ENCODE measurements at regions not wholly inside any gene's neighbourhood (a gene's known extent, or its start where the extent isn't known, plus 50 kb on each side); places are given as distances from the start of the nearest gene placed in this dataset.

DNA sequence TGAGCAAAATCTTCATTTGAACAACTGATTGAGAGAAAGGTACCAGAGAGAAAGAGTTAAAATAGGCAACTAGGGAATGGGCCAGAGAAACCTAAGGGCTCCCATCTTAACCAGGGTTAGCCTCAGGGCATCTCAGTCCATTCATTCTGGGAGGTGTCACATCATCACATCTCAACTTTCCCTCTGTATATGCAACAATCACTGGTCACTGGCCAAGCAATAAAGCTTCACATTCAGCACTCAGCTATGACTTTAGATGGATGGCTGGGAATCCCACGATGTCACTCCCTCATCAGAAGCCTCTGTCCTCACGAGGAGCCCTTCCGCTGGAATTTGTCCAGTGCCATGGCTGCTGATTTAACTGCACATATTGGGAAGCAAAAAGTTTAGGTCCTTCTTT is 172.1 kb upstream of the MGMT start:
- no peak overlapping the region for H3K4me3 ChIP-seq (ENCODE audit: low read length)
- no peak overlapping the region for H3K27ac ChIP-seq (ENCODE audit: low read depth, low read length)
- H3F3A ChIP-seq (ENCODE audit: control insufficient read depth, insufficient read depth) = no peaks in the 10 kb centered on the region
- no peaks in the 10 kb centered on the region for H3K79me2 ChIP-seq (ENCODE audit: control insufficient read depth, low read length)
- TF ChIP-seq CTCF (IDR thresholded peaks at IDR 0.05; ENCODE audit: low read depth, low read length, poor library complexity, severe bottlenecking) (no peak), EZH2phosphoT487 (IDR thresholded peaks at IDR 0.05; ENCODE audit: borderline replicate concordance, low read length) (no peak)
- H3K27me3 ChIP-seq (ENCODE audit: control insufficient read depth, low read length) = no peaks in the 10 kb centered on the region
- no peaks in the 10 kb centered on the region for H3K36me3 ChIP-seq (ENCODE audit: control insufficient read depth, low read length)
- no peaks in the 10 kb centered on the region for H3K9me3 ChIP-seq (ENCODE audit: control insufficient read depth, insufficient read depth, low read length)
- H3K9me2 ChIP-seq (replicated peaks; ENCODE audit: control insufficient read depth, low read length) = no peaks in the 10 kb centered on the region
- H4K20me1 ChIP-seq (ENCODE audit: control insufficient read depth, insufficient read depth, low read depth, low read length) = no peaks in the 10 kb centered on the region
- H3K4me1 ChIP-seq (ENCODE audit: control insufficient read depth, low read length) = no peaks in the 10 kb centered on the region
- H3K4me2 ChIP-seq (ENCODE audit: low read length) = no peak overlapping the region

GRCh38 chr10:129305046-129305445 is 162.0 kb upstream of the MGMT start:
- H3K27ac ChIP-seq (ENCODE audit: low read depth, low read length) = no peak overlapping the region
- H3K79me2 ChIP-seq (ENCODE audit: control insufficient read depth, low read length) = no peaks in the 10 kb centered on the region
- no peak for TF ChIP-seq CTCF (IDR thresholded peaks at IDR 0.05; ENCODE audit: low read depth, low read length, poor library complexity, severe bottlenecking)
- TF ChIP-seq EZH2phosphoT487 (IDR thresholded peaks at IDR 0.05; ENCODE audit: borderline replicate concordance, low read length) = no peak

GRCh38 chr10:129307141-129307540 is 159.9 kb upstream of the MGMT start:
- TF ChIP-seq CTCF (IDR thresholded peaks at IDR 0.05; ENCODE audit: low read depth, low read length, poor library complexity, severe bottlenecking) (no peak), EZH2phosphoT487 (IDR thresholded peaks at IDR 0.05; ENCODE audit: borderline replicate concordance, low read length) (no peak)
- no peak overlapping the region for H3K27ac ChIP-seq (ENCODE audit: low read depth, low read length)
- no peaks in the 10 kb centered on the region for H3K79me2 ChIP-seq (ENCODE audit: control insufficient read depth, low read length)
- H3K36me3 ChIP-seq (ENCODE audit: control insufficient read depth, low read length) = no peaks in the 10 kb centered on the region
- no peaks in the 10 kb centered on the region for H3K9me2 ChIP-seq (replicated peaks; ENCODE audit: control insufficient read depth, low read length)
- H3K9me3 ChIP-seq (ENCODE audit: control insufficient read depth, insufficient read depth, low read length) = no peaks in the 10 kb centered on the region
- H3K4me3 ChIP-seq (ENCODE audit: low read length) = no peak overlapping the region
- H3F3A ChIP-seq (ENCODE audit: control insufficient read depth, insufficient read depth) = no peaks in the 10 kb centered on the region
- no peaks in the 10 kb centered on the region for H4K20me1 ChIP-seq (ENCODE audit: control insufficient read depth, insufficient read depth, low read depth, low read length)
- H3K4me2 ChIP-seq (ENCODE audit: low read length) = no peak overlapping the region
- H3K4me1 ChIP-seq (ENCODE audit: control insufficient read depth, low read length) = no peaks in the 10 kb centered on the region
- no peaks in the 10 kb centered on the region for H3K27me3 ChIP-seq (ENCODE audit: control insufficient read depth, low read length)

More at GRCh38 chr10:129305046-129305445, 162.0 kb upstream of the MGMT start:
- Histone ChIP-seq H3K27me3 (ENCODE audit: control insufficient read depth, low read length) (no peaks in the 10 kb centered on the region), H3K36me3 (ENCODE audit: control insufficient read depth, low read length) (no peaks in the 10 kb centered on the region), H3K9me3 (ENCODE audit: control insufficient read depth, insufficient read depth, low read length) (no peaks in the 10 kb centered on the region), H3K4me2 (ENCODE audit: low read length) (no peak overlapping the region), H4K20me1 (ENCODE audit: control insufficient read depth, insufficient read depth, low read depth, low read length) (no peaks in the 10 kb centered on the region), H3K4me3 (ENCODE audit: low read length) (no peak overlapping the region), H3K9me2 (replicated peaks; ENCODE audit: control insufficient read depth, low read length) (no peaks in the 10 kb centered on the region), H3F3A (ENCODE audit: control insufficient read depth, insufficient read depth) (no peaks in the 10 kb centered on the region), H3K4me1 (ENCODE audit: control insufficient read depth, low read length) (no peaks in the 10 kb centered on the region)

Data from DOHH2 (cell line).